Hepatocyte (in vitro differentiated cells): ENCODE measurements at regions not wholly inside any gene's neighbourhood (a gene's known extent, or its start where the extent isn't known, plus 50 kb on each side); places are given as distances from the start of the nearest gene placed in this dataset.

Source experiments
- DNase-seq: peaks from one replicate; pipeline ENCODE4 v3.0.0-alpha.2; 2016; ENCODE audit warnings: low spot score
- H2AFZ ChIP-seq: fragments of 200-600 bp; sonication (generic); 2 replicates; pipeline ENCODE4 v1.6.0; 2016; ENCODE audit warnings: antibody characterized with exemption, mild to moderate bottlenecking
- H3K27ac ChIP-seq: fragments of 200-600 bp; sonication (generic); 2 replicates; pipeline ENCODE4 v1.5.1; 2016; ENCODE audit warnings: mild to moderate bottlenecking
- H3K27me3 ChIP-seq: fragments of 200-600 bp; sonication (generic); 2 replicates; pipeline ENCODE4 v1.6.1; 2016
- H3K36me3 ChIP-seq: fragments of 200-600 bp; sonication (generic); replicated peaks from 2 replicates; pipeline ENCODE4 v1.5.1; 2016; ENCODE audit warnings: low read depth; ENCODE audit not compliant: insufficient read depth
- H3K4me1 ChIP-seq: fragments of 200-600 bp; sonication (generic); 2 replicates; pipeline ENCODE4 v1.5.1; 2016; ENCODE audit warnings: mild to moderate bottlenecking, moderate library complexity; ENCODE audit not compliant: insufficient read depth
- H3K4me2 ChIP-seq: fragments of 200-600 bp; sonication (generic); 2 replicates; pipeline ENCODE4 v1.6.0; 2016
- H3K4me3 ChIP-seq: fragments of 200-600 bp; sonication (generic); 2 replicates; pipeline ENCODE4 v1.5.1; 2016; ENCODE audit warnings: mild to moderate bottlenecking
- H3K79me2 ChIP-seq: fragments of 200-600 bp; sonication (generic); 2 replicates; pipeline ENCODE4 v1.6.0; 2017; ENCODE audit warnings: mild to moderate bottlenecking
- H3K9me2 ChIP-seq: fragments of 200-600 bp; sonication (generic); replicated peaks from 2 replicates; pipeline ENCODE4 v1.6.0; 2017; ENCODE audit warnings: mild to moderate bottlenecking; ENCODE audit not compliant: insufficient read depth
- H3K9me3 ChIP-seq: fragments of 200-600 bp; sonication (generic); 2 replicates; pipeline ENCODE4 v1.5.1; 2016; ENCODE audit warnings: low read depth, mild to moderate bottlenecking
- H4K20me1 ChIP-seq: fragments of 200-600 bp; sonication (generic); 2 replicates; pipeline ENCODE4 v1.6.0; 2016; ENCODE audit warnings: mild to moderate bottlenecking; ENCODE audit not compliant: insufficient read depth, poor library complexity, severe bottlenecking
- CTCF ChIP-seq: fragments of 200-600 bp; sonication (generic); IDR thresholded peaks from 2 replicates; pipeline ENCODE4 v1.5.1; 2016; ENCODE audit warnings: antibody characterized with exemption, mild to moderate bottlenecking; ENCODE audit not compliant: poor library complexity
- EZH2 ChIP-seq: fragments of 200-600 bp; sonication (generic); IDR thresholded peaks from 2 replicates; pipeline ENCODE4 v1.6.1; 2016; ENCODE audit warnings: antibody characterized with exemption, mild to moderate bottlenecking, borderline replicate concordance
- EZH2phosphoT487 ChIP-seq: fragments of 200-600 bp; sonication (generic); IDR thresholded peaks from one replicate; pipeline ENCODE4 v1.6.1; 2018; ENCODE audit warnings: antibody characterized with exemption, mild to moderate bottlenecking, low read depth, moderate library complexity; ENCODE audit not compliant: unreplicated experiment, severe bottlenecking
- WGBS: methylation state at CpG from one replicate; pipeline ENCODE4 v1.1.6; 2016; ENCODE audit warnings: low lambda C conversion rate; ENCODE audit errors: missing lambda C conversion rate; 5-methylcytosine and 5-hydroxymethylcytosine counted together

DNA sequence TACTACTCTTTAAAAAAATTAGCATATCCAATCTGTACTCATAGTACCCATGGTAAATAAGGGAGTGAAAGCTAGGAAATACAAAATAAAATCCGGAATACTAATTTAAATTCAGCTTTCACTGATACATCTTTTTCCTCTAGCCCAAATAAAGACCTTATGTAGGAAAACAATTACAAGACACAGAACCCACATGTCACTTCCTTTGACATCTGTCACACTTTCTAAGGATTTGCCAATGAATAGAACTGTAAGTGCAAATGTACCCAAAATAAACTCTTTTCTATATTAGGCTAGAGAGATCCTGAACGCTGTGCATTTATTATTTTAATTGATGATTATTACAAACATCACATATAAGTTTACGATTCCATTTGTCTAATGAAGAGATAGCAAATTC is 393.0 kb downstream of the LRRIQ3 start:
- no peaks in the 10 kb centered on the region for H3K79me2 ChIP-seq
- no peak overlapping the region for H3K4me2 ChIP-seq
- H3K9me3 ChIP-seq: no peaks in the 10 kb centered on the region
- no peaks in the 10 kb centered on the region for H3K9me2 ChIP-seq
- DNase-seq: no peak
- no peak overlapping the region for H2AFZ ChIP-seq
- H3K27ac ChIP-seq: no peak overlapping the region
- H4K20me1 ChIP-seq: no peaks in the 10 kb centered on the region
- H3K4me1 ChIP-seq: peaks cover 11% of the 10 kb centered on the region
- WGBS: 92% methylated on average over 3 of the region's 3 CpGs
- no peak overlapping the region for H3K4me3 ChIP-seq
- no peak for TF ChIP-seq CTCF
- TF ChIP-seq EZH2phosphoT487: no peak
- TF ChIP-seq EZH2: no peak
- no peaks in the 10 kb centered on the region for H3K36me3 ChIP-seq
- no peaks in the 10 kb centered on the region for H3K27me3 ChIP-seq

GRCh38 chr1:73803380-73803779 is 394.6 kb downstream of the LRRIQ3 start:
- no peaks in the 10 kb centered on the region for H4K20me1 ChIP-seq
- peak overlapping the region; percentile 27 for H3K4me2 ChIP-seq
- H2AFZ ChIP-seq: no peak overlapping the region
- no peaks in the 10 kb centered on the region for H3K27me3 ChIP-seq
- no peak overlapping the region for H3K4me3 ChIP-seq
- peak overlapping the region; percentile 63 for H3K27ac ChIP-seq
- no peaks in the 10 kb centered on the region for H3K9me3 ChIP-seq
- no peaks in the 10 kb centered on the region for H3K36me3 ChIP-seq
- TF ChIP-seq EZH2 (no peak), EZH2phosphoT487 (no peak), CTCF (no peak)
- WGBS: 64% methylated on average over 4 of the region's 4 CpGs
- H3K79me2 ChIP-seq: no peaks in the 10 kb centered on the region
- no peaks in the 10 kb centered on the region for H3K9me2 ChIP-seq
- H3K4me1 ChIP-seq: peaks cover 16% of the 10 kb centered on the region
- DNase-seq: peak; percentile 12

DNA sequence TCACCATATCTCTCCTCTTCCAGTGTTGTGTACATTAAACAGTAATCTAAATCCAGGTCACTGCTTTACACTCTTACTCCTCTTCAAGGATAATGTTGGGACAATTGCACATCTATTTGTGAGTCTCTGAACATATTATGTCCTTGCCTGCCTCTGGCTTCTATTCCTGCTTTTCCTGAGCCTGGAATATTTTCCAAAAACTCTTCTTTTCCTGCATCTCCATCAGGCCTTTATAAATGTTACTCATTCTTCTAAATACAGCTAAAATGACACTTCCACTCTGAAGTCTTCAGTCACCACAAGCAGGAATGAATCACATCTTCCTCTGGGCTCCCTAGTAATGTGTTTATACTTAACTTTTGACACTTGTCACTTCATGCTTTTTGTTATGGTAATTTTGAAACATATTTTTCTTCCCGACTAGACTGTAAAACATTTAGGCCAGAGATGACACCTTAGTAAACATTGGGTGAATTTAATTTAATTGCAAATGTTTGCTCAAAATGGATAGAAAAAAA is 396.0 kb downstream of the LRRIQ3 start:
- no peak overlapping the region for H2AFZ ChIP-seq
- no peaks in the 10 kb centered on the region for H3K9me2 ChIP-seq
- H3K4me1 ChIP-seq: peaks cover 16% of the 10 kb centered on the region
- peak overlapping the region; percentile 36 for H3K27ac ChIP-seq
- H3K79me2 ChIP-seq: no peaks in the 10 kb centered on the region
- H3K4me3 ChIP-seq: no peak overlapping the region
- TF ChIP-seq EZH2 (no peak), CTCF (no peak), EZH2phosphoT487 (no peak)
- no peaks in the 10 kb centered on the region for H4K20me1 ChIP-seq
- no peaks in the 10 kb centered on the region for H3K9me3 ChIP-seq
- no peaks in the 10 kb centered on the region for H3K36me3 ChIP-seq
- H3K4me2 ChIP-seq: no peak overlapping the region
- 52% methylated on average over 1 of the region's 1 CpG for WGBS
- no peaks in the 10 kb centered on the region for H3K27me3 ChIP-seq
- DNase-seq: no peak

DNA sequence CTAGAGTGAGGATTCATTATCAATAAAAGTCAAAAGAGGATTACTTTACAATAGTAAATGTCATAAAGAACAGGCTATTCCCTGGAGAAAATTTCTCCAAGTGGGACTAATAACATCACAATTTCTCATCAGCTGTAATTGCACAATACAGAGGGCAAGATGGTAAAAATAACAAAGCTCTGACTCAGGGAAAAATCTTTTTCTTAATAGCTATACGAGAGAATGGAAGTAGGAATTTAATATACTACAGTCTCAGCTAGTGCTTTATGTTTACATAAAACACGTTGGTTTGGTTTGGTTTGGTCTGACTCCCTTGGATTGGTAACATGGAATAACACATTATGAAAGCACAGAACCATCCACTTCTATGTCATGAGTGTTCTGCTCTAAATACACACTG is 397.6 kb downstream of the LRRIQ3 start:
- no peaks in the 10 kb centered on the region for H3K27me3 ChIP-seq
- H3K4me1 ChIP-seq: peaks cover 16% of the 10 kb centered on the region
- no peak overlapping the region for H2AFZ ChIP-seq
- peak overlapping the region; percentile 12 for H3K27ac ChIP-seq
- no peaks in the 10 kb centered on the region for H3K79me2 ChIP-seq
- no peaks in the 10 kb centered on the region for H3K9me3 ChIP-seq
- no peak for TF ChIP-seq EZH2
- TF ChIP-seq CTCF: no peak
- no peak for TF ChIP-seq EZH2phosphoT487
- H3K4me2 ChIP-seq: no peak overlapping the region
- no peaks in the 10 kb centered on the region for H4K20me1 ChIP-seq
- DNase-seq: peak; percentile 25
- no peaks in the 10 kb centered on the region for H3K9me2 ChIP-seq
- no peaks in the 10 kb centered on the region for H3K36me3 ChIP-seq
- 22% methylated on average over 2 of the region's 2 CpGs for WGBS
- no peak overlapping the region for H3K4me3 ChIP-seq
